NCI-H2196 treated with DMSO at 0.1 percent for 48 hours (cell line): ENCODE measurements at regions not wholly inside any gene's neighbourhood (a gene's known extent, or its start where the extent isn't known, plus 50 kb on each side); places are given as distances from the start of the nearest gene placed in this dataset.
"Not testable (repeated sequence)": the region's sequence is repeated elsewhere in the genome, so short reads cannot be mapped to it uniquely, and the experiment has no call there.

Experiments
- DNase-seq: peaks from one replicate; lab custom pipeline; 2025; ENCODE audit not compliant: unreplicated experiment; lab: John Stamatoyannopoulos, UW

DNA sequence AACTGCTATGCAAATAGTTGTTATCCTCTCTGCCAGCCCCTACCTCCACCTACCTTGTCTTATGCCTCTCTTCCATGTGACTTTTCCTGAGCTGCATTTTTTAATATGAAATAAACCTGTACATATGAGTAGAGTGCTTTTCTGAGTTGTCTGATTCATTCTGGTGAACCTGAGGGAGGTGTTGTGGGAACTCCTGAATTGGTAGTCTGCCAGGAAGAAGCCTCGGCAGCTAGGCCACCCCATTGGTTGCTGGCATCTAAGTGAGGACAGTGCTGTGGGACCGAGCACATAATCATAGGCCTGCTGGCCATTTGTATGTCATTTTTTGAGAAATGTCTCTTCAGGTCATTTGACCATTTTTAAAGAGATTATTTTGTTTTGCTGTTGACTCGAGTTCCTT lies 1146.8 kb downstream of the UQCRFS1 start:
- no peak for DNase-seq

GRCh38 chr19:28065026-28065425 lies 1147.9 kb downstream of the UQCRFS1 start:
- DNase-seq, result no peak

DNA sequence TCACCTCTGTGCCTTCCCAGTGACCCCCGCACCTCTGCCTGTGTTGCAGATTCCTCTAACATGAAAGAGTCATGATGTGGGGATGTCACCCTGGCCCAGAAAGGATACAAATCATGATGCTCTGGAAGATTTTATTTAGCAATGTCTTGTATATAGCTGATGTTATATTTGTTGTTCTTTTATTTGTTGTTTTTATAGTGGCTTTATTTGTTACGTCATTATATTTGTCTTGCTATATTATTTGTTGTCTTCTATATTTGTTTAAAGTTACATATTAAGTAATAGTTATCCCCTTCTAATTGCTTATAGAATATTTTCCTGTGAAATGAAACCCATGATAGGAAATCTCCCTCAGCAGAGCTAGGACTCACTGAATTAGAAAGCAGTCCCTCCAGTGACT lies 1149.2 kb downstream of the UQCRFS1 start:
- DNase-seq, result no peak

DNA sequence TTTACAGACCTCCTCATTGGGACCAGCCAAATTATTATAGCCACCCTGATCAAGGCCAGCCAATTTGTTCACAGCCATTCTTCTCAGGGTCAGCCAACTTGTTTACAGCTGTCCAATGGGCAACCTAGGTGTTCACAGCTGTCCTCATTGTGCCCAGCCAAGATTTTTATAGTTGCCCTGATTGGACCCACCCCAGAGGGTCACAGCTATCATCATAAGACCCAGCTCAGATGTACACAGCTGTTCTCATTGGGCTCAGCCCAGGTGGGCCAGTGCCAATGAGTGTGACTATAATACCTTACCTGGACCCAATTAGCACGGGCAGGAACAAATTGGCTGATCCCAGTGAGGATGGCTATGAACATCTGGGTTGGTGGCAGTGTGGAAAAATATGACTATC lies 1151.8 kb downstream of the UQCRFS1 start:
- DNase-seq, result no peak

DNA sequence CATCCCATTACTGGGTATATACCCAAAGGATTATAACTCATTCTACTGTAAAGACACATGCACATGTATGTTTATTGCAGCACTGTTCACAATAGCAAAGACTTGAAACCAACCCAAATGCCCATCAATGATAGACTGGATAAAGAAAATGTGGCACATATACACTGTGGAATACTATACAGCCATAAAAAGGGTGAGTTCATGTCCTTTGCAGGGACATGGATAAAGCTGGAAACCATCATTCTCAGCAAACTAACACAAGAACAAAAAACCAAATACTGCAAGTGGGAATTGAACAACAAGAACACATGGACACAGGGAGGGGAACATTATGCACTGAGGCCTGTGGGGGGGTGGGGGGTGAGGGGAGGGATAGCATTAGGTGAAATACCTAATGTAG lies 1155.9 kb downstream of the UQCRFS1 start:
- not testable (repeated sequence) for DNase-seq

DNA sequence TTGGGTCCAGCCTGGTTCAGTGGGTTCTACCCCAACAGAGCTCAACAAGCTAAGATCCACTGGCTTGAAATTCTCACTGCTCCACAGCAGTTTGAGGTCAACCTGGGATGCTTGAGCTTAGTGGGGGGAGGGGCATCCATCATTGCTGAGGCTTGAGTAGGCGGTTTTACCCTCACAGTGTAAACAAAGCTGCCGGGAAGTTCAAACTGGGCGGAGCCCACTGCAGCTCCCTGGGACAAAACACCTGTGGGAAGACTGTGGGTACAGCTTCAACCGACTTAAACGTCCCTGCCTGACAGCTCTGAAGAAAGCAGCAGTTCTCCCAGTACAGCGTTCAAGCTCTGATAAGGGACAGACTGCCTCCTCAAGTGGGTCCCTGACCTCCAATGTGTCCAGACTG lies 1161.9 kb downstream of the UQCRFS1 start:
- DNase-seq, result no peak

- DNase-seq, result no peak
Observed at GRCh38 chr19:28049875-28050274, 1163.1 kb downstream of the UQCRFS1 start.

DNA sequence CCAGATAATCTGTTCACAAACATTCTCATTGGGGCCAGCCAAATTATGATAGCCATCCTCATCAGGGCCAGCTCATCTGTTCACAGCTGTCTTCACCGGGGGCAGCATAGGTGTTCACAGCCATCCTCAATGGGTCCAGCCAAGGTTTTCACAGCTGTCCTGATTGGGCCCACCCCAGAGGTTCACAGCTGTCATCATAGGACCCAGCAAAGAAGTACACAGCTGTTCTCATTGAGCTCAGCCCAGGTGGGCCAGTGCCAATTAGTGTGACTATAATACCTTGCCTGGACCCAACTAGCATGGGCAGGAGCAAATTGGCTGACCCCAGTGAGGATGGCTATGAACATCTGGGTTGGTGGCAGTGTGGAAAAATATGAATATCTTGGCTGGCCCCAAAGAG lies 1166.0 kb downstream of the UQCRFS1 start:
- no peak for DNase-seq

- DNase-seq, result no peak
Observed at GRCh38 chr19:28045621-28046020, 1167.3 kb downstream of the UQCRFS1 start.

- no peak for DNase-seq
Observed at GRCh38 chr19:28044477-28044876, 1168.5 kb downstream of the UQCRFS1 start.

- DNase-seq, result no peak
Observed at GRCh38 chr19:28042516-28042915, 1170.4 kb downstream of the UQCRFS1 start.

- DNase-seq, result no peak
Observed at GRCh38 chr19:28039677-28040381, 1173.1 kb downstream of the UQCRFS1 start.

- DNase-seq, result no peak
Observed at GRCh38 chr19:28037186-28037585, 1175.8 kb downstream of the UQCRFS1 start.

DNA sequence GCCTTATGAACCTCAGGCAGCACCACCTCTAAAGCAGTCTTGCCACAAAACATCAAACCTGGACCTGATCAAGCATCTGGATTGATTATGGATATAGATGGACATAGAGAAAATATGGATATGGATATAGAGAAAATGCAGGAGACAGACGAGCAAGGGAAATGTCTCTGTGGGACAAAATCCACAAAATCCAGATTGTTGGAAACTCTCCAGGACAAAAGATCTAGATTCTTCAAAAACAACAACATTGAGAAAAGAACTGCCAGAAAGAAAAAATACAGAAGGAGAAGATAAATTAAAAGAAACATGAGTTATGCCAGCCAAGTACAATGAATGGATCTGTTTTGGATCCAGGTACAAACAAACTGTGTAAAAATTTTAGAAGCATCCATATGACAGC lies 1176.5 kb downstream of the UQCRFS1 start:
- DNase-seq, result no peak

DNA sequence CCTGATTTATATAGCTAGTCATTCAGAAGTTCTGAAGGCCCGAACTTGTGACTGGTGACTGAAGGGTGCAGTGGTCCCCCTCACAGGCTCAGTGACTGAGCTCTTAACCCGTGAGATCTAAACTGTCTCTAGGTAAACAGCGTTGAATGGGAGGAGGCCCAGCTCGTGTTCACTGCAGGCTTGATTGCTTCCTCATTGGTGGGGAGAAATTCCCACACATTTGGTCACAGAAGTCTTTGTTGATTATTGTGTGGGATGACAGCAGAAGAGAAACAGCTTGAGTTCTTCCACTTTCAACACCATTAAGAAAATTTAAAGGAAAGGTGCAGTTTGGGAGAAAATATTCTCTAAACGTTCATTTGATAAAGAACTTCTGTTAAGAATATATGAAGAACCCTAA lies 1178.0 kb downstream of the UQCRFS1 start:
- DNase-seq, result no peak

- no peak for DNase-seq
Observed at GRCh38 chr19:28028881-28029444, 1184.0 kb downstream of the UQCRFS1 start.

DNA sequence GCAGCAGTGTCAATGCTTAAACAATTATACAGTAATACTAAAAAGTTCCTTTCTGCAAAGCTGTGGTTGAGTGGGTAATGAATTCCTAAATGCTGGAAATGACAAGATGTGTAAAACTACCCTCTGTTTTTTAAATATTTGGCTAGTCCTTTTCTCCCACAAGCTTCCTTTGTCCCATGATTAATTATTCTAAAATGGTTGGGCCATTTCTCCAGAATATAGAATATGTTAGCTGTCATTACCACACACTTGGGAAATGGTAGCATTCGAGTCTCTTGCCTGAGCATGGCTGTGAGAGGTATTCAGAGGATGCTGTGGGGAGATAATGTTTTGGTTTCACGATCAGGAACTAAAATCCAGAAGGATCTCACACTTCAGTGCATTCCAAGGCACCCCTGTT lies 1185.8 kb downstream of the UQCRFS1 start:
- DNase-seq, result no peak

DNA sequence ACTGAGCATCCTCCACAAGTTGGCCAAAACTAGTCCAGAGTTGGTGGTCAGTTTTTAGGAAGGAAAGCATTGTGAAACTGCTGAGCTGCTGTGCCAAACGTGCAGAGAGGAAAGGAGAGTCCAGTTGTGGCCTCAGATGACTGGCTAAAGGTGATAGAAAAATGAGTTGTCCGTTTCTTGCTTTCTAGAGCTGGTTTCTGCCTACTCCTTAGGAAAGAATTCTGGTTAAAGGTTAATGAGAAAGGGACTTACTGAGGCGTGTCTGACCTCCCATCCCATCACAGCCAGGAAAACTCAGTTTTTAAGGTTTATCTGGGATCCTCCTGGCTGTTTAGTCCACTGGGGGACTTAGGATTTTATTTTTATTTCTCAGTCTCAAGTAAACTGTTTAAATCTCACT lies 1186.3 kb downstream of the UQCRFS1 start:
- no peak for DNase-seq

DNA sequence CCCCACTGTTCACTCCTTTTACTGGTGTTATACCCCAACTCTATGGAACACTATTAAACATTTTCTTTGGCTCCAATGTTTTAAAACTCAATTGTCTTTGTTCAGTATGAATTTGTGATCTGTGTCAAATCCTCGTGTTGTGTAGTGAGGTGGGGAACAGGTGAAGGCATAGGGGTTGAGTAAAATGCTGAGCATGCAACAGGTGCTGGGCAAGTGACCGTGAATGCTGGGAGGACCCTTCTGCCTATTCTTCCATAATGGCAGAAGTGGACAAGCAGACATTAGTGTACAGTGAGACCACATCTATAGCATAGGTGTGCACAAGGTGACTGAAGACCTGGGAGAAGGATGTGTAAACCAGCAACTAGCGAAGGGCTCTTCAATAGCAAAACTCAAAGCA lies 1188.0 kb downstream of the UQCRFS1 start:
- DNase-seq, result no peak

GRCh38 chr19:28023064-28023463 lies 1189.9 kb downstream of the UQCRFS1 start:
- DNase-seq, result no peak

DNA sequence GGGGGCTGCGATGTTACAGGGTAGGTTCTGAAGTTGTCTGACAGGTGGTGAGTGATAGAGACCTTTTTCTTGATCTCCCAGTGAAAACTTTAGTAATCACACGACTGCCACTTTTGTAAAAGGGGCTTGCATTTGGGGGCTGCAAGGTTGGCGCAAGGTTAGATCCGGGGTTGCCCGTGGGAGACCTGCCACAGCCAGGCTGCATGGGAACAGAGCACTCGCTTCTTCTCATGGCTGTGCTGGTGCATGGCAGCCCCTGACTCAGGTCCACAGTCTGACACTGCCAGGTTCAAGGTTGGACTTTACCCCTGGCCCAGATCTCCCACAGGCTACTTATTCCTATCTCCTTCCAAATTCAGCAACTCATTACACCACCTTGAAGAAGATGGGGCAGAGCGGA lies 1190.4 kb downstream of the UQCRFS1 start:
- no peak for DNase-seq

DNA sequence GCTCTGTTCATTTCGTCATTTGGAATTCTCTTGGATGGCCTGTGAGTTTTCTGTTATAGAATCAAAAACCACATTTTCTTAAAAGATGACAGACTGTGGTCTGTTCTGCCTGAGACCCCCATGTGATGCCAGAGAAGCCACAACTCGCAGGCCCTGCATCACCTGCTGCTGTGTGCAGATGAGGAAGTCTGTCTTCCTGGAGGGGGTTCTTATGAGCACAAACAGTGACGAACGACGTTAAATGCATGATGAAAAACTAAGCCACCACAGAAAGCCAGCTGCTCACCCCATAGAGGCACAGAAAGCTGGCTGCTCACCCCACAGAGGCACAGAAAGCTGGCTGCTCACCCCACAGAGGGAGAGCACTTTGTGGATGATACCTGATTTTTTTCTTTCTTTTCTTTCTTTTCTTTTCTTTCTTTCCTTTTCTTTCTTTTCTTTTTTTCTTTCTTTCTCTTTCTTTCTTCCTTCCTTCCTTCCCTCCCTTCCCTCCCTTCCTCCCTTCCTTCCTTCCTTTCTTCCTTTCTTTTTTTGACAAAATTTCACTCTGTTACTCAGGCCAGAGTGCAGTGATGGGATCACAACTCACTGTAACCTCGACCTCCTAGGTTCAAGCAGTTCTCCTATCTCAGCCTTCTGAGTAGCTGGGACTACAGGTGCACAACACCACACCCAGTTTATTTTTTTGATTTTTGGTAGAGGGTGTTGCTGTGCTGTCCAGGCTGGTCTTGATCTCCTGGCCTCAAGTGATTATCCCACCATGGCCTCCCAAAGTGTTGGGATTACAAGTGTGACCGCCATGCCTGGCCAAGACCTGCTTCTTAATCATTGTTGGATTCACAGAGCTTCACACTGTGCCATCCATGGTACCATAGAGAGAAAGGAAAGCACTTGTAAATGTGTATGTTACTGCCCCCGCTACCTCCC lies 1191.4 kb downstream of the UQCRFS1 start:
- DNase-seq, result no peak
